ENCODE measurements at regions not wholly inside any gene's neighbourhood (a gene's known extent, or its start where the extent isn't known, plus 50 kb on each side); places are given as distances from the start of the nearest gene placed in this dataset.

DNA sequence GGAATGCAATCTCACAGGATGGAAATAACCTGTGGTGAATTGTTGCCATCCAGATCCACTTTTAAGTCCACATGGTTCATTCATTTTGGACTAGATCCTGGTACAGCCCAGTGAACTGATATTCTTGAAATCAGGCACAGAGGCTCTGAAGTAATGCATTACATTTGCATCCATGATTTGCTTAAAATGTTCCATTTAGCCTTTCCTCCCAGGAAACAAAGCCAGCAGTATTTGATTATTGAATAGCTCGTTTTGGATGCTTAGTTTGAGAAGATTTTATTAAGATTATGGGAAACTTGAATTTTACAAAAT lies 995.8 kb upstream of the CDH2 start:
- no peak overlapping the region for H3K9ac ChIP-seq (ENCODE audit: insufficient read depth, low read depth, low read length)
- H3K4me1 ChIP-seq (ENCODE audit: insufficient read depth, low read length) = no peaks in the 10 kb centered on the region
- no peaks in the 10 kb centered on the region for H3K79me2 ChIP-seq (ENCODE audit: insufficient read depth, low read length)
- no peak overlapping the region for H3K4me2 ChIP-seq (ENCODE audit: low read depth, low read length)
- no peak overlapping the region for H2AFZ ChIP-seq (ENCODE audit: low read length)
- no peaks in the 10 kb centered on the region for H3K36me3 ChIP-seq (replicated peaks in 1 of 2; ENCODE audit: control insufficient read depth in 1 of 2, insufficient read depth in 2 of 2, low read length in 2 of 2)
- H3K27me3 ChIP-seq (ENCODE audit: control insufficient read depth in 1 of 2, insufficient read depth in 2 of 2, low read length in 2 of 2) = no peaks in the 10 kb centered on the region
- H3K9me3 ChIP-seq (ENCODE audit: low read length) = no peaks in the 10 kb centered on the region
- WGBS (ENCODE audit: low lambda C conversion rate) = 0% methylated on average over 1 of the region's 1 CpG
- BruUV-seq (replicated peaks) = no TSS peak
- ATAC-seq (no peak), DNase-seq (ENCODE audit: low spot score) (no peak), FAIRE-seq (no peak)
- H3K4me3 ChIP-seq (replicated peaks in 1 of 3; ENCODE audit: insufficient read depth in 1 of 3, low read depth in 2 of 3, low read length in 3 of 3) = no peak overlapping the region
- in situ Hi-C loops (cut with HindIII; ENCODE audit: extremely low pct_ligation_motif_present, low pct_unique_long_range_greater_than_20kb) (no loop called here), intact Hi-C loops (cut with micrococcal nuclease; ENCODE audit: unreplicated experiment) (no loop called here)
- ChIA-PET POLR2A (no interaction called here), CTCF (ENCODE audit: low intra/inter-chr PET ratio, low total read pairs) (no interaction called here)
- no peak overlapping the region for H3K27ac ChIP-seq (ENCODE audit: extremely low read length, insufficient read depth, low read length)
- no peak for TF ChIP-seq ZBTB8A (CRISPR knock-in tag; IDR thresholded peaks at IDR 0.05; ENCODE audit: borderline replicate concordance, low read depth)
- TF ChIP-seq ZNF605 (CRISPR knock-in tag; IDR thresholded peaks at IDR 0.05) = no peak
- TF ChIP-seq GATAD2A (CRISPR knock-in tag; IDR thresholded peaks at IDR 0.05) = no peak
- no peak for TF ChIP-seq ARNT2 (CRISPR knock-in tag; IDR thresholded peaks at IDR 0.05; ENCODE audit: low read depth)
- no peak for TF ChIP-seq TBX3 (IDR thresholded peaks at IDR 0.05; ENCODE audit: borderline replicate concordance)
- TF ChIP-seq ZSCAN20 (CRISPR knock-in tag; IDR thresholded peaks at IDR 0.05; ENCODE audit: borderline replicate concordance) = no peak
- no peak for TF ChIP-seq KLF13 (CRISPR knock-in tag; IDR thresholded peaks at IDR 0.05)
- TF ChIP-seq, protein P1, sequence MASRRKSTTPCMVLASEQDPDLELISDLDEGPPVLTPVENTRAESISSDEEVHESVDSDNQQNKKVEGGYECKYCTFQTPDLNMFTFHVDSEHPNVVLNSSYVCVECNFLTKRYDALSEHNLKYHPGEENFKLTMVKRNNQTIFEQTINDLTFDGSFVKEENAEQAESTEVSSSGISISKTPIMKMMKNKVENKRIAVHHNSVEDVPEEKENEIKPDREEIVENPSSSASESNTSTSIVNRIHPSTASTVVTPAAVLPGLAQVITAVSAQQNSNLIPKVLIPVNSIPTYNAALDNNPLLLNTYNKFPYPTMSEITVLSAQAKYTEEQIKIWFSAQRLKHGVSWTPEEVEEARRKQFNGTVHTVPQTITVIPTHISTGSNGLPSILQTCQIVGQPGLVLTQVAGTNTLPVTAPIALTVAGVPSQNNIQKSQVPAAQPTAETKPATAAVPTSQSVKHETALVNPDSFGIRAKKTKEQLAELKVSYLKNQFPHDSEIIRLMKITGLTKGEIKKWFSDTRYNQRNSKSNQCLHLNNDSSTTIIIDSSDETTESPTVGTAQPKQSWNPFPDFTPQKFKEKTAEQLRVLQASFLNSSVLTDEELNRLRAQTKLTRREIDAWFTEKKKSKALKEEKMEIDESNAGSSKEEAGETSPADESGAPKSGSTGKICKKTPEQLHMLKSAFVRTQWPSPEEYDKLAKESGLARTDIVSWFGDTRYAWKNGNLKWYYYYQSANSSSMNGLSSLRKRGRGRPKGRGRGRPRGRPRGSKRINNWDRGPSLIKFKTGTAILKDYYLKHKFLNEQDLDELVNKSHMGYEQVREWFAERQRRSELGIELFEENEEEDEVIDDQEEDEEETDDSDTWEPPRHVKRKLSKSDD (CRISPR knock-in tag; IDR thresholded peaks at IDR 0.05; ENCODE audit: low read depth) = no peak
- TF ChIP-seq FOSL2 (CRISPR knock-in tag; IDR thresholded peaks at IDR 0.05) = no peak
- TF ChIP-seq TP53 (CRISPR knock-in tag; conservative IDR thresholded peaks at IDR 0.05) = no peak
- TF ChIP-seq, protein P2, sequence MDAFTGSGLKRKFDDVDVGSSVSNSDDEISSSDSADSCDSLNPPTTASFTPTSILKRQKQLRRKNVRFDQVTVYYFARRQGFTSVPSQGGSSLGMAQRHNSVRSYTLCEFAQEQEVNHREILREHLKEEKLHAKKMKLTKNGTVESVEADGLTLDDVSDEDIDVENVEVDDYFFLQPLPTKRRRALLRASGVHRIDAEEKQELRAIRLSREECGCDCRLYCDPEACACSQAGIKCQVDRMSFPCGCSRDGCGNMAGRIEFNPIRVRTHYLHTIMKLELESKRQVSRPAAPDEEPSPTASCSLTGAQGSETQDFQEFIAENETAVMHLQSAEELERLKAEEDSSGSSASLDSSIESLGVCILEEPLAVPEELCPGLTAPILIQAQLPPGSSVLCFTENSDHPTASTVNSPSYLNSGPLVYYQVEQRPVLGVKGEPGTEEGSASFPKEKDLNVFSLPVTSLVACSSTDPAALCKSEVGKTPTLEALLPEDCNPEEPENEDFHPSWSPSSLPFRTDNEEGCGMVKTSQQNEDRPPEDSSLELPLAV (CRISPR knock-in tag; conservative IDR thresholded peaks at IDR 0.05; ENCODE audit: low read depth) = no peak
- no peak for TF ChIP-seq HES4 (CRISPR knock-in tag; IDR thresholded peaks at IDR 0.05; ENCODE audit: borderline replicate concordance)
- TF ChIP-seq, protein P3, sequence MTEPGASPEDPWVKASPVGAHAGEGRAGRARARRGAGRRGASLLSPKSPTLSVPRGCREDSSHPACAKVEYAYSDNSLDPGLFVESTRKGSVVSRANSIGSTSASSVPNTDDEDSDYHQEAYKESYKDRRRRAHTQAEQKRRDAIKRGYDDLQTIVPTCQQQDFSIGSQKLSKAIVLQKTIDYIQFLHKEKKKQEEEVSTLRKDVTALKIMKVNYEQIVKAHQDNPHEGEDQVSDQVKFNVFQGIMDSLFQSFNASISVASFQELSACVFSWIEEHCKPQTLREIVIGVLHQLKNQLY (CRISPR knock-in tag; IDR thresholded peaks at IDR 0.05) = no peak
- TF ChIP-seq, protein P4, sequence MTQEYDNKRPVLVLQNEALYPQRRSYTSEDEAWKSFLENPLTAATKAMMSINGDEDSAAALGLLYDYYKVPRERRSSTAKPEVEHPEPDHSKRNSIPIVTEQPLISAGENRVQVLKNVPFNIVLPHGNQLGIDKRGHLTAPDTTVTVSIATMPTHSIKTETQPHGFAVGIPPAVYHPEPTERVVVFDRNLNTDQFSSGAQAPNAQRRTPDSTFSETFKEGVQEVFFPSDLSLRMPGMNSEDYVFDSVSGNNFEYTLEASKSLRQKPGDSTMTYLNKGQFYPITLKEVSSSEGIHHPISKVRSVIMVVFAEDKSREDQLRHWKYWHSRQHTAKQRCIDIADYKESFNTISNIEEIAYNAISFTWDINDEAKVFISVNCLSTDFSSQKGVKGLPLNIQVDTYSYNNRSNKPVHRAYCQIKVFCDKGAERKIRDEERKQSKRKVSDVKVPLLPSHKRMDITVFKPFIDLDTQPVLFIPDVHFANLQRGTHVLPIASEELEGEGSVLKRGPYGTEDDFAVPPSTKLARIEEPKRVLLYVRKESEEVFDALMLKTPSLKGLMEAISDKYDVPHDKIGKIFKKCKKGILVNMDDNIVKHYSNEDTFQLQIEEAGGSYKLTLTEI (CRISPR knock-in tag; conservative IDR thresholded peaks at IDR 0.05) = no peak
- TF ChIP-seq YY1 (IDR thresholded peaks at IDR 0.05; ENCODE audit: insufficient read depth, insufficient replicate concordance, low read depth, low read length) = no peak
- no peak for TF ChIP-seq ZNF121 (CRISPR knock-in tag; IDR thresholded peaks at IDR 0.05)
- H4K20me1 ChIP-seq (ENCODE audit: insufficient read depth, low read length) = no peaks in the 10 kb centered on the region
